ENCODE measurements at regions not wholly inside any gene's neighbourhood (a gene's known extent, or its start where the extent isn't known, plus 50 kb on each side); places are given as distances from the start of the nearest gene placed in this dataset.

DNA sequence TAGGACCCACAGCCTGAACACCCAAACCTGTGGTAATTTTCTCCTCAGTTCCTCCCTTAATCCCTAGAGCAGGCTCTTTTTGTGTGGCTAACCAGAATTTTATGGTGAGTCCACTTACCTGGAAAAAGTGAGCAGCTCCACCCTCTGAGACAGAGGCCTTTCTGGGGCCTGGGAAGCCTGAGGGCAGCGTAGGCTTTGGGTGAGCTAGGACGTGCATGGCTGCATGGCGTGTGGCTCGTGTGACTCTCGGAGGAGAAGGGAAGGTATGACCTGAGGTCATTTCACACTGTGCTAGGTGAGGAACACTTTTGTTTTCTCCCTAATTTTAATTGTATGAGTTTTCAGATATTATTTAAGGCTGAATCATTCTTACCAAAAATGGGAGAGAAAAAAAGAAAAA lies 73.5 kb upstream of the DYNAP start:
- no peak for TF ChIP-seq TEAD4 (IDR thresholded peaks at IDR 0.05; ENCODE audit: low read depth, low read length)
- no peak for TF ChIP-seq SUZ12 (IDR thresholded peaks at IDR 0.05; ENCODE audit: low read length)
- TF ChIP-seq, protein P1, sequence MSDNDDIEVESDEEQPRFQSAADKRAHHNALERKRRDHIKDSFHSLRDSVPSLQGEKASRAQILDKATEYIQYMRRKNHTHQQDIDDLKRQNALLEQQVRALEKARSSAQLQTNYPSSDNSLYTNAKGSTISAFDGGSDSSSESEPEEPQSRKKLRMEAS (IDR thresholded peaks at IDR 0.05): no peak
- TF ChIP-seq CHD1 (IDR thresholded peaks at IDR 0.05; ENCODE audit: low read depth, low read length): no peak
- TF ChIP-seq, protein P2, sequence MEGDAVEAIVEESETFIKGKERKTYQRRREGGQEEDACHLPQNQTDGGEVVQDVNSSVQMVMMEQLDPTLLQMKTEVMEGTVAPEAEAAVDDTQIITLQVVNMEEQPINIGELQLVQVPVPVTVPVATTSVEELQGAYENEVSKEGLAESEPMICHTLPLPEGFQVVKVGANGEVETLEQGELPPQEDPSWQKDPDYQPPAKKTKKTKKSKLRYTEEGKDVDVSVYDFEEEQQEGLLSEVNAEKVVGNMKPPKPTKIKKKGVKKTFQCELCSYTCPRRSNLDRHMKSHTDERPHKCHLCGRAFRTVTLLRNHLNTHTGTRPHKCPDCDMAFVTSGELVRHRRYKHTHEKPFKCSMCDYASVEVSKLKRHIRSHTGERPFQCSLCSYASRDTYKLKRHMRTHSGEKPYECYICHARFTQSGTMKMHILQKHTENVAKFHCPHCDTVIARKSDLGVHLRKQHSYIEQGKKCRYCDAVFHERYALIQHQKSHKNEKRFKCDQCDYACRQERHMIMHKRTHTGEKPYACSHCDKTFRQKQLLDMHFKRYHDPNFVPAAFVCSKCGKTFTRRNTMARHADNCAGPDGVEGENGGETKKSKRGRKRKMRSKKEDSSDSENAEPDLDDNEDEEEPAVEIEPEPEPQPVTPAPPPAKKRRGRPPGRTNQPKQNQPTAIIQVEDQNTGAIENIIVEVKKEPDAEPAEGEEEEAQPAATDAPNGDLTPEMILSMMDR (IDR thresholded peaks at IDR 0.05; ENCODE audit: control extremely low read depth in 1 of 3, insufficient read depth in 1 of 3, low read depth in 1 of 3, low read length in 3 of 3): no peak
- no peak for TF ChIP-seq KDM5A (IDR thresholded peaks at IDR 0.05; ENCODE audit: low read length)
- TF ChIP-seq TAF1 (IDR thresholded peaks at IDR 0.05; ENCODE audit: low read depth, low read length): no peak
- no peak for TF ChIP-seq RFX5 (IDR thresholded peaks at IDR 0.05; ENCODE audit: borderline replicate concordance, low read depth, low read length)
- TF ChIP-seq RNF2 (IDR thresholded peaks at IDR 0.05; ENCODE audit: borderline replicate concordance, low read depth, low read length, missing control alignments, poor library complexity, severe bottlenecking): no peak
